IMR-90 (cell line): ENCODE measurements at regions not wholly inside any gene's neighbourhood (a gene's known extent, or its start where the extent isn't known, plus 50 kb on each side); places are given as distances from the start of the nearest gene placed in this dataset.

ENCODE experiments used
- ATAC-seq: fragments of 200-7000 bp; cut with Tn5 transposase; 2 replicates; pipeline ENCODE4 v1.9.1; 2020; ENCODE audit warnings: low read depth, mild to moderate bottlenecking, moderate library complexity
- BruUV-seq: library from RNA; stranded (reverse); fragments of 400-500 nt; replicated peaks from 2 replicates; lab custom pipeline; 2021; lab: Mats Ljungman, UMichigan
- CTCF ChIA-PET: fragments of 300-600 bp; formaldehyde crosslinking; extraction: SDS; loops from one replicate; lab custom pipeline; 2021; ENCODE audit warnings: antibody characterized with exemption; lab: Yijun Ruan, JAX
- POLR2A ChIA-PET: fragments of 300-600 bp; sonication (Branson Sonifier 250); formaldehyde crosslinking; loops from one replicate; lab custom pipeline; 2022; ENCODE audit warnings: antibody characterized with exemption; ENCODE audit not compliant: unreplicated experiment; lab: Charles Lee
- DNase-seq: peaks from one replicate; pipeline ENCODE4 v3.0.0; 2013
- H2AFZ ChIP-seq: replicated peaks from 2 replicates; pipeline ENCODE3; 2013; ENCODE audit warnings: low read length, mild to moderate bottlenecking; ENCODE audit not compliant: poor library complexity
- H2AK5ac ChIP-seq: 2 replicates; pipeline ENCODE4 v1.6.1; 2013; ENCODE audit warnings: low read depth, low read length, inconsistent platforms
- H2AK9ac ChIP-seq: replicated peaks from 2 replicates; pipeline ENCODE3; 2013; ENCODE audit warnings: mild to moderate bottlenecking, low read depth, low read length, moderate library complexity; ENCODE audit not compliant: poor library complexity
- H2BK120ac ChIP-seq: 2 replicates; pipeline ENCODE4 v1.6.1; 2013; ENCODE audit warnings: low read depth, low read length, inconsistent platforms
- H2BK15ac ChIP-seq: 3 replicates; pipeline ENCODE4 v1.6.1; 2013; ENCODE audit warnings: low read depth, low read length, inconsistent platforms
- H2BK20ac ChIP-seq: 2 replicates; pipeline ENCODE4 v1.6.1; 2013; ENCODE audit warnings: low read depth, mild to moderate bottlenecking, inconsistent platforms, low read length, moderate library complexity
- H2BK5ac ChIP-seq: 2 replicates; pipeline ENCODE4 v1.6.1; 2013; ENCODE audit warnings: mild to moderate bottlenecking, low read depth, low read length, inconsistent platforms; ENCODE audit not compliant: poor library complexity, severe bottlenecking
- H3K14ac ChIP-seq: replicated peaks from 2 replicates; pipeline ENCODE4 v1.6.1; 2013; ENCODE audit warnings: low read depth, low read length, inconsistent platforms
- H3K18ac ChIP-seq: 2 replicates; pipeline ENCODE4 v1.6.1; 2013; ENCODE audit warnings: low read depth, low read length, control low read depth
- H3K23ac ChIP-seq: 2 replicates; pipeline ENCODE4 v1.6.1; 2013; ENCODE audit warnings: low read depth, low read length, inconsistent platforms
- H3K27ac ChIP-seq: 2 replicates; pipeline ENCODE4 v1.5.1; 2013; ENCODE audit warnings: mild to moderate bottlenecking, control low read depth, low read length; ENCODE audit not compliant: insufficient read depth
- H3K27me3 ChIP-seq: 2 replicates; pipeline ENCODE4 v1.6.1; 2013; ENCODE audit warnings: low read length; ENCODE audit not compliant: control insufficient read depth, insufficient read depth
- H3K36me3 ChIP-seq: 2 replicates; pipeline ENCODE4 v1.6.1; 2013; ENCODE audit warnings: low read length, mixed read lengths; ENCODE audit not compliant: control insufficient read depth, insufficient read depth
- H3K4ac ChIP-seq: 2 replicates; pipeline ENCODE4 v1.6.1; 2013; ENCODE audit warnings: low read depth, low read length, inconsistent platforms
- H3K4me1 ChIP-seq: 2 replicates; pipeline ENCODE4 v1.6.1; 2013; ENCODE audit warnings: low read length, mixed read lengths; ENCODE audit not compliant: control insufficient read depth, insufficient read depth
- H3K4me2 ChIP-seq: 2 replicates; pipeline ENCODE4 v1.6.1; 2013; ENCODE audit warnings: low read depth, mild to moderate bottlenecking, control low read depth, low read length, moderate library complexity
- H3K4me3 ChIP-seq: 2 replicates; pipeline ENCODE4 v1.5.1; 2013; ENCODE audit warnings: low read depth, mild to moderate bottlenecking, control low read depth, low read length, moderate library complexity; ENCODE audit not compliant: insufficient read depth
- H3K56ac ChIP-seq: 2 replicates; pipeline ENCODE4 v1.6.1; 2013; ENCODE audit warnings: low read length, inconsistent platforms; ENCODE audit not compliant: insufficient read depth; ENCODE audit errors: extremely low read depth
- H3K79me1 ChIP-seq, 2 experiments: 2 replicates each; pipeline ENCODE4 v1.6.1; 2013; ENCODE audit warnings: low read length in 2 of 2, inconsistent platforms in 1 of 2, low read depth in 1 of 2
- H3K9ac ChIP-seq: 2 replicates; pipeline ENCODE4 v1.6.1; 2013; ENCODE audit warnings: low read depth, low read length, control low read depth
- H3K9me1 ChIP-seq: 2 replicates; pipeline ENCODE4 v1.6.1; 2013; ENCODE audit warnings: low read length, inconsistent platforms; ENCODE audit not compliant: insufficient read depth
- H3K9me3 ChIP-seq: 2 replicates; pipeline ENCODE4 v1.6.1; 2013; ENCODE audit warnings: low read length; ENCODE audit not compliant: control insufficient read depth, insufficient read depth
- H4K20me1 ChIP-seq: 2 replicates; pipeline ENCODE4 v1.6.1; 2013; ENCODE audit warnings: low read length, inconsistent platforms; ENCODE audit not compliant: insufficient read depth
- H4K5ac ChIP-seq: 2 replicates; pipeline ENCODE4 v1.6.1; 2013; ENCODE audit warnings: mild to moderate bottlenecking, low read depth, low read length, control low read depth
- H4K8ac ChIP-seq, 2 experiments: 2 replicates each; pipeline ENCODE4 v1.6.1; 2013; ENCODE audit warnings: low read depth in 2 of 2, low read length in 2 of 2, control low read depth in 1 of 2, inconsistent platforms in 1 of 2
- H4K91ac ChIP-seq: 2 replicates; pipeline ENCODE4 v1.6.1; 2013; ENCODE audit warnings: low read depth, low read length, inconsistent platforms; ENCODE audit not compliant: insufficient read depth
- BHLHE40 ChIP-seq: fragments of 150-350 bp; IDR thresholded peaks from 2 replicates; pipeline ENCODE4 v1.6.1; 2016; ENCODE audit warnings: mild to moderate bottlenecking, low read depth, low read length
- CEBPB ChIP-seq: IDR thresholded peaks from 2 replicates; pipeline ENCODE4 v1.6.1; 2012; ENCODE audit warnings: low read depth, low read length, improper control_type of control experiment
- CHD1 ChIP-seq: IDR thresholded peaks from 2 replicates; pipeline ENCODE4 v1.6.1; 2012; ENCODE audit warnings: low read depth, low read length, improper control_type of control experiment
- CTCF ChIP-seq: conservative IDR thresholded peaks from 2 replicates; pipeline ENCODE4 v1.5.1; 2012; ENCODE audit warnings: mild to moderate bottlenecking, low read depth, low read length, improper control_type of control experiment
- FOS ChIP-seq: fragments of 150-350 bp; IDR thresholded peaks from 2 replicates; pipeline ENCODE4 v1.6.1; 2016; ENCODE audit warnings: low read depth, low read length
- MAFK ChIP-seq: IDR thresholded peaks from 2 replicates; pipeline ENCODE4 v1.6.1; 2012; ENCODE audit warnings: low read depth, low read length, improper control_type of control experiment
- MAZ ChIP-seq: IDR thresholded peaks from 2 replicates; pipeline ENCODE4 v1.6.1; 2012; ENCODE audit warnings: low read depth, mild to moderate bottlenecking, low read length, improper control_type of control experiment, moderate library complexity, borderline replicate concordance
- MXI1 ChIP-seq: IDR thresholded peaks from 2 replicates; pipeline ENCODE4 v1.6.1; 2012; ENCODE audit warnings: low read depth, mild to moderate bottlenecking, low read length, moderate library complexity, borderline replicate concordance
- NFE2L2 ChIP-seq: fragments of 150-350 bp; IDR thresholded peaks from 2 replicates; pipeline ENCODE4 v1.6.1; 2016; ENCODE audit warnings: low read depth, mild to moderate bottlenecking, low read length
- POLR2A ChIP-seq: IDR thresholded peaks from 2 replicates; pipeline ENCODE4 v1.6.1; 2012; ENCODE audit warnings: mild to moderate bottlenecking, low read depth, low read length
- RAD21 ChIP-seq: IDR thresholded peaks from 2 replicates; pipeline ENCODE4 v1.6.1; 2012; ENCODE audit warnings: low read length, improper control_type of control experiment
- RCOR1 ChIP-seq: IDR thresholded peaks from 2 replicates; pipeline ENCODE4 v1.6.1; 2012; ENCODE audit warnings: mild to moderate bottlenecking, low read length, improper control_type of control experiment; ENCODE audit not compliant: insufficient replicate concordance
- RFX5 ChIP-seq: IDR thresholded peaks from 2 replicates; pipeline ENCODE4 v1.8.0; 2012; ENCODE audit warnings: low read depth, mild to moderate bottlenecking, low read length, moderate library complexity
- SMC3 ChIP-seq: fragments of 150-350 bp; IDR thresholded peaks from 2 replicates; pipeline ENCODE4 v1.6.1; 2016; ENCODE audit warnings: low read depth, mild to moderate bottlenecking, antibody characterized with exemption, low read length, moderate library complexity
- dilution Hi-C: fragments of 300-500 bp; cut with HindIII; formaldehyde crosslinking; loops from one replicate; pipeline ENCODE4 v1.14.3; 2018; ENCODE audit warnings: low sequenced_read_pairs; ENCODE audit not compliant: unreplicated experiment
- in situ Hi-C: fragments of 300-500 bp; cut with MboI; formaldehyde crosslinking; loops from 3 replicates; pipeline ENCODE4 v1.14.3; 2019; ENCODE audit warnings: low sequenced_read_pairs, inconsistent platforms, mixed read lengths
- intact Hi-C: fragments of 100-400 bp; cut with micrococcal nuclease; formaldehyde crosslinking; loops from 2 replicates; pipeline ENCODE4 v1.10.0; 2022
- TF ChIP-seq, protein P1 (sequence below): fragments of 150-350 bp; IDR thresholded peaks from 2 replicates; pipeline ENCODE4 v1.6.1; 2016; ENCODE audit warnings: low read depth, mild to moderate bottlenecking, low read length, moderate library complexity, borderline replicate concordance
- TF ChIP-seq, protein P2 (sequence below): fragments of 150-350 bp; IDR thresholded peaks from 2 replicates; pipeline ENCODE4 v1.6.1; 2017; ENCODE audit warnings: mild to moderate bottlenecking, antibody characterized with exemption, low read length, low read depth

DNA sequence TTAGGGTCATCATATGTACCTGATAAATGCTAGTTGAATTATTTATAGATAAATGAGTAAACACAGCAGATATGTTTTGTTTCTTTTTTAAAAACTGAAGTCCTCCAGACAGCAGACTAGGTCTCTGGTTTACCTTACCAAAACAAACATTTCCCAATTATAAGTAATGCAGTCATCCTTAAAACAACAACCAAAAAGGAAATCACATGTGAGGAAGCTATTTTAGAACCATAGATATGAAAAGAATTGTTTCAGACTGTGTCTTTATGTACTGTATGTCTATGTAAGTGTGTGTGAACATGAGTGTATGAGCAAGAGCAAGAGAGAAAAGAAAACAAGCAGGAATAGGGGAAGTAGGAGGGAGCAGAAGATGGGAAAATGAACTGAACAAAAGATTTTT, 441.0 kb downstream of the CPS1 start:
- H2AK5ac ChIP-seq = no peak overlapping the region
- no peak overlapping the region for H3K9ac ChIP-seq
- no peak overlapping the region for H3K4me3 ChIP-seq
- TF ChIP-seq FOS (no peak), CTCF (no peak), MAFK (no peak), CEBPB (no peak), CHD1 (no peak), NFE2L2 (no peak), SMC3 (no peak), BHLHE40 (no peak), POLR2A (no peak), MAZ (no peak), RCOR1 (no peak), RAD21 (no peak), RFX5 (no peak), MXI1 (no peak)
- TF ChIP-seq, protein P1, sequence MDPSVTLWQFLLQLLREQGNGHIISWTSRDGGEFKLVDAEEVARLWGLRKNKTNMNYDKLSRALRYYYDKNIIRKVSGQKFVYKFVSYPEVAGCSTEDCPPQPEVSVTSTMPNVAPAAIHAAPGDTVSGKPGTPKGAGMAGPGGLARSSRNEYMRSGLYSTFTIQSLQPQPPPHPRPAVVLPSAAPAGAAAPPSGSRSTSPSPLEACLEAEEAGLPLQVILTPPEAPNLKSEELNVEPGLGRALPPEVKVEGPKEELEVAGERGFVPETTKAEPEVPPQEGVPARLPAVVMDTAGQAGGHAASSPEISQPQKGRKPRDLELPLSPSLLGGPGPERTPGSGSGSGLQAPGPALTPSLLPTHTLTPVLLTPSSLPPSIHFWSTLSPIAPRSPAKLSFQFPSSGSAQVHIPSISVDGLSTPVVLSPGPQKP = no peak
- TF ChIP-seq, protein P2, sequence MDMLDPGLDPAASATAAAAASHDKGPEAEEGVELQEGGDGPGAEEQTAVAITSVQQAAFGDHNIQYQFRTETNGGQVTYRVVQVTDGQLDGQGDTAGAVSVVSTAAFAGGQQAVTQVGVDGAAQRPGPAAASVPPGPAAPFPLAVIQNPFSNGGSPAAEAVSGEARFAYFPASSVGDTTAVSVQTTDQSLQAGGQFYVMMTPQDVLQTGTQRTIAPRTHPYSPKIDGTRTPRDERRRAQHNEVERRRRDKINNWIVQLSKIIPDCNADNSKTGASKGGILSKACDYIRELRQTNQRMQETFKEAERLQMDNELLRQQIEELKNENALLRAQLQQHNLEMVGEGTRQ = no peak
- H3K56ac ChIP-seq = no peak overlapping the region
- H2AFZ ChIP-seq = no peak overlapping the region
- H3K9me1 ChIP-seq = no peaks in the 10 kb centered on the region
- no peak overlapping the region for H3K27ac ChIP-seq
- no peak overlapping the region for H3K14ac ChIP-seq
- H3K4me1 ChIP-seq = no peaks in the 10 kb centered on the region
- ChIA-PET POLR2A (no interaction called here), CTCF (no interaction called here)
- dilution Hi-C loops = no loop called here
- H3K4me2 ChIP-seq = no peak overlapping the region
- no peak overlapping the region for H4K91ac ChIP-seq
- H3K23ac ChIP-seq = no peak overlapping the region
- H4K5ac ChIP-seq = no peak overlapping the region
- in situ Hi-C loops = no loop called here
- H3K4ac ChIP-seq = no peak overlapping the region
- BruUV-seq = no TSS peak
- ATAC-seq (no peak), DNase-seq (no peak)
- no peaks in the 10 kb centered on the region for H3K79me1 ChIP-seq
- intact Hi-C loops = no loop called here
- no peaks in the 10 kb centered on the region for H3K9me3 ChIP-seq
- no peaks in the 10 kb centered on the region for H3K36me3 ChIP-seq
- no peaks in the 10 kb centered on the region for H4K20me1 ChIP-seq
- H2BK120ac ChIP-seq = no peak overlapping the region
- no peak overlapping the region for H2AK9ac ChIP-seq
- no peak overlapping the region for H2BK20ac ChIP-seq
- H4K8ac ChIP-seq = no peak overlapping the region
- no peak overlapping the region for H3K18ac ChIP-seq
- no peaks in the 10 kb centered on the region for H3K27me3 ChIP-seq
- no peak overlapping the region for H2BK5ac ChIP-seq
- H2BK15ac ChIP-seq = no peak overlapping the region
